Pons (tissue), 1 donor: ENCODE measurements at regions not wholly inside any gene's neighbourhood (a gene's known extent, or its start where the extent isn't known, plus 50 kb on each side); places are given as distances from the start of the nearest gene placed in this dataset.
"Not testable (repeated sequence)": the region's sequence is repeated elsewhere in the genome, so short reads cannot be mapped to it uniquely, and the experiment has no call there.

Experiments
- DNase-seq: peaks from one replicate; pipeline ENCODE4 v3.0.0-alpha.2; 2016; ENCODE audit warnings: low spot score

- no peak for DNase-seq
Observed at GRCh38 chr6:167392631-167393316, 67.9 kb downstream of the TTLL2 start.

- no peak for DNase-seq
Observed at GRCh38 chr6:167393731-167394130, 68.8 kb downstream of the TTLL2 start.

- DNase-seq: no peak
Observed at GRCh38 chr6:167394339-167394738, 69.5 kb downstream of the TTLL2 start.

- no peak for DNase-seq
Observed at GRCh38 chr6:167394820-167395219, 69.9 kb downstream of the TTLL2 start.

GRCh38 chr6:167396068-167396658 is 71.3 kb downstream of the TTLL2 start:
- no peak for DNase-seq

- no peak for DNase-seq
Observed at GRCh38 chr6:167396659-167397490, 72.0 kb downstream of the TTLL2 start.

- DNase-seq: no peak
Observed at GRCh38 chr6:167397712-167398111, 72.8 kb downstream of the TTLL2 start.

GRCh38 chr6:167398214-167399050 is 73.5 kb downstream of the TTLL2 start:
- no peak for DNase-seq

GRCh38 chr6:167399051-167399387 is 74.1 kb downstream of the TTLL2 start:
- DNase-seq: no peak

- no peak for DNase-seq
Observed at GRCh38 chr6:167399599-167399998, 74.7 kb downstream of the TTLL2 start.

GRCh38 chr6:167400482-167401138 is 75.7 kb downstream of the TTLL2 start:
- no peak for DNase-seq

GRCh38 chr6:167401525-167402194 is 76.8 kb downstream of the TTLL2 start:
- no peak for DNase-seq

GRCh38 chr6:167402195-167402686 is 77.4 kb downstream of the TTLL2 start:
- DNase-seq: no peak

- no peak for DNase-seq
Observed at GRCh38 chr6:167403427-167403826, 78.5 kb downstream of the TTLL2 start.

GRCh38 chr6:167404385-167405049 is 79.6 kb downstream of the TTLL2 start:
- DNase-seq: no peak

- no peak for DNase-seq
Observed at GRCh38 chr6:167405778-167406532, 81.1 kb downstream of the TTLL2 start.

GRCh38 chr6:167406533-167407238 is 81.8 kb downstream of the TTLL2 start:
- not testable (repeated sequence) for DNase-seq

- no peak for DNase-seq
Observed at GRCh38 chr6:167407239-167408064, 82.6 kb downstream of the TTLL2 start.
